Glutamatergic neuron (in vitro differentiated cells): ENCODE measurements at regions not wholly inside any gene's neighbourhood (a gene's known extent, or its start where the extent isn't known, plus 50 kb on each side); places are given as distances from the start of the nearest gene placed in this dataset.

ENCODE experiments used
- DNase-seq: peaks from one replicate; pipeline ENCODE4 v3.0.0; 2022
- H3K27ac Mint-ChIP-seq: one replicate; pipeline ENCODE4 v1.8.0; 2020; ENCODE audit warnings: mild to moderate bottlenecking, mixed read lengths, inconsistent platforms; ENCODE audit not compliant: unreplicated experiment
- H3K27me3 Mint-ChIP-seq: one replicate; pipeline ENCODE4 v1.8.0; 2020; ENCODE audit warnings: mild to moderate bottlenecking, moderate library complexity, mixed read lengths, inconsistent platforms; ENCODE audit not compliant: unreplicated experiment
- H3K36me3 Mint-ChIP-seq: one replicate; pipeline ENCODE4 v1.8.0; 2020; ENCODE audit warnings: mild to moderate bottlenecking, mixed read lengths, inconsistent platforms; ENCODE audit not compliant: unreplicated experiment
- H3K4me1 Mint-ChIP-seq: one replicate; pipeline ENCODE4 v1.8.0; 2020; ENCODE audit warnings: mild to moderate bottlenecking, low read depth, mixed read lengths, inconsistent platforms; ENCODE audit not compliant: unreplicated experiment
- H3K4me3 Mint-ChIP-seq: one replicate; pipeline ENCODE4 v1.8.0; 2020; ENCODE audit warnings: mild to moderate bottlenecking, mixed read lengths, inconsistent platforms; ENCODE audit not compliant: unreplicated experiment
- H3K9me3 Mint-ChIP-seq: one replicate; pipeline ENCODE4 v1.8.0; 2020; ENCODE audit warnings: mild to moderate bottlenecking, moderate library complexity, mixed read lengths, inconsistent platforms; ENCODE audit not compliant: unreplicated experiment
- TF ChIP-seq, protein P1 (sequence below): fragments of 200-600 bp; sonication (generic); IDR thresholded peaks from one replicate; pipeline ENCODE4 v1.5.0; 2021; ENCODE audit not compliant: partially characterized antibody, unreplicated experiment

- DNase-seq = peak; percentile 31
- Mint-ChIP-seq H3K36me3 (no peaks in the 10 kb centered on the region), H3K27ac (peak overlapping the region; percentile 90), H3K9me3 (peaks cover 18% of the 10 kb centered on the region), H3K4me1 (peaks cover 50% of the 10 kb centered on the region), H3K4me3 (no peak overlapping the region), H3K27me3 (peaks cover 9% of the 10 kb centered on the region)
- TF ChIP-seq, protein P1, sequence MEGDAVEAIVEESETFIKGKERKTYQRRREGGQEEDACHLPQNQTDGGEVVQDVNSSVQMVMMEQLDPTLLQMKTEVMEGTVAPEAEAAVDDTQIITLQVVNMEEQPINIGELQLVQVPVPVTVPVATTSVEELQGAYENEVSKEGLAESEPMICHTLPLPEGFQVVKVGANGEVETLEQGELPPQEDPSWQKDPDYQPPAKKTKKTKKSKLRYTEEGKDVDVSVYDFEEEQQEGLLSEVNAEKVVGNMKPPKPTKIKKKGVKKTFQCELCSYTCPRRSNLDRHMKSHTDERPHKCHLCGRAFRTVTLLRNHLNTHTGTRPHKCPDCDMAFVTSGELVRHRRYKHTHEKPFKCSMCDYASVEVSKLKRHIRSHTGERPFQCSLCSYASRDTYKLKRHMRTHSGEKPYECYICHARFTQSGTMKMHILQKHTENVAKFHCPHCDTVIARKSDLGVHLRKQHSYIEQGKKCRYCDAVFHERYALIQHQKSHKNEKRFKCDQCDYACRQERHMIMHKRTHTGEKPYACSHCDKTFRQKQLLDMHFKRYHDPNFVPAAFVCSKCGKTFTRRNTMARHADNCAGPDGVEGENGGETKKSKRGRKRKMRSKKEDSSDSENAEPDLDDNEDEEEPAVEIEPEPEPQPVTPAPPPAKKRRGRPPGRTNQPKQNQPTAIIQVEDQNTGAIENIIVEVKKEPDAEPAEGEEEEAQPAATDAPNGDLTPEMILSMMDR = no peak
These were observed 315.2 kb downstream of the NDFIP2 start for GRCh38 chr13:79796136-79796535.

DNA sequence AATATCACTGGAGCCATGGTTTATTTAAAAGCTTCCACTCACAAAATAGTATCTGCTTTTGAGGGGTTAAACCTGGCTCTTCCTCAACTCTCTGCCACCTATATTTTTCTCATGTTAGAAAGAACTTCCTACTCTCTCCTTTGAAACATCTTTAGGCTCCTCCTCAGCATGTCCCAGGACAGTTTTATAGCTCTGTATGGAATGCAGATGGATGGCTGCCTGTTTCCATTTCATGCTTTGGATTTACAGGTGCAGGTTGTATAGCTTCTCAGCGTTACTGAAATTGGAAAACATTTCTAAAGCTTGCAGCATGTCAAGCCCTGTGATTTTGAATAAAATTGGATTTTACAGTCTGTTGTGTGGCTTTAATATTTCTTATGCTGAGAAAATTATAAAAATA lies 314.0 kb downstream of the NDFIP2 start:
- H3K36me3 Mint-ChIP-seq = peaks cover 8% of the 10 kb centered on the region
- peaks cover 15% of the 10 kb centered on the region for H3K9me3 Mint-ChIP-seq
- H3K4me1 Mint-ChIP-seq = peaks cover 40% of the 10 kb centered on the region
- H3K4me3 Mint-ChIP-seq = no peak overlapping the region
- H3K27ac Mint-ChIP-seq = no peak overlapping the region
- TF ChIP-seq, protein P1 = no peak
- peaks cover 9% of the 10 kb centered on the region for H3K27me3 Mint-ChIP-seq
- DNase-seq = no peak

GRCh38 chr13:79792716-79793115 lies 311.8 kb downstream of the NDFIP2 start:
- Mint-ChIP-seq H3K36me3 (peaks cover 13% of the 10 kb centered on the region), H3K9me3 (peaks cover 12% of the 10 kb centered on the region), H3K27ac (no peak overlapping the region), H3K4me1 (peaks cover 31% of the 10 kb centered on the region), H3K27me3 (peaks cover 7% of the 10 kb centered on the region), H3K4me3 (no peak overlapping the region)
- DNase-seq = no peak
- TF ChIP-seq, protein P1 = no peak

GRCh38 chr13:79791471-79792042 lies 310.6 kb downstream of the NDFIP2 start:
- H3K4me3 Mint-ChIP-seq = no peak overlapping the region
- no peak for DNase-seq
- H3K27ac Mint-ChIP-seq = no peak overlapping the region
- peaks cover 12% of the 10 kb centered on the region for H3K9me3 Mint-ChIP-seq
- peaks cover 5% of the 10 kb centered on the region for H3K27me3 Mint-ChIP-seq
- H3K4me1 Mint-ChIP-seq = peaks cover 25% of the 10 kb centered on the region
- H3K36me3 Mint-ChIP-seq = peaks cover 13% of the 10 kb centered on the region
- TF ChIP-seq, protein P1 = no peak

DNA sequence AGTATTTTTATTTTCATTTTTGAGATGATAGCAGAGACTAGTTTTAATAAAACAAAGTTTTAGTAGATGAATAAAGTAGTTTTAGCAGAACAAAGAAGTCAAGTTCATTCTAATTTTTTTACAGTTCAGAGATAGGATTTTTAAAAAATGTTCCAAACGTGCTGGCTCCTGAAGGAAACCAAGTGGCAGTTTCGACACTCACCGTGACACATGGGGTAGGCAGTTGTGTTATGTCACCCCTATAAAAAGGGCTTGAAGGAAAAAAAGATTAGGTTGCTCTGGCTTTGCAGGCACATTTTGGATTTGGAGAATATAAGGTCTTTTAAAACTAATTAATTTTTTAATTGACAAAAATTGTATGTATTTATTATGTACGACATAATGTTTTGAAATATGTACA lies 305.2 kb downstream of the NDFIP2 start:
- Mint-ChIP-seq H3K4me3 (no peak overlapping the region), H3K9me3 (peaks cover 8% of the 10 kb centered on the region), H3K36me3 (peaks cover 13% of the 10 kb centered on the region), H3K27me3 (no peaks in the 10 kb centered on the region), H3K4me1 (peaks cover 12% of the 10 kb centered on the region), H3K27ac (no peak overlapping the region)
- DNase-seq = no peak
- TF ChIP-seq, protein P1 = no peak
